Ovary (tissue), 3 donors: ENCODE measurements at regions not wholly inside any gene's neighbourhood (a gene's known extent, or its start where the extent isn't known, plus 50 kb on each side); places are given as distances from the start of the nearest gene placed in this dataset.

ENCODE experiments used
- CTCF ChIP-seq, 3 donors: fragments of 450-650 bp in 2 of 3; fragments of 200-600 bp in 1 of 3; IDR thresholded peaks; one replicate each; pipeline versions ENCODE4 v1.5.1 to v1.8.0; 2016 to 2022; ENCODE audit warnings: antibody characterized with exemption in 3 of 3, mild to moderate bottlenecking in 1 of 3
- EP300 ChIP-seq: sonication (generic); formaldehyde crosslinking; IDR thresholded peaks from one replicate; pipeline ENCODE4 v1.6.1; 2017; ENCODE audit warnings: antibody characterized with exemption
- POLR2A ChIP-seq: fragments of 450-650 bp; IDR thresholded peaks from one replicate; pipeline ENCODE4 v1.6.1; 2017; ENCODE audit warnings: antibody characterized with exemption, mild to moderate bottlenecking, moderate library complexity
- donor health status: DM: no; HTN: no; CAD: no.

- TF ChIP-seq CTCF (IDR thresholded peaks at IDR 0.05) (no peak), EP300 (no peak), POLR2A (no peak)
Measured at GRCh38 chr3:151955356-151955755, 81.9 kb downstream of the SUCNR1 start.
